BLaER1 treated with 17β-estradiol and CSF1 and Interleukin-3, amounts not matched to agents 10 nM and 100 nM (cell line): ENCODE measurements at regions not wholly inside any gene's neighbourhood (a gene's known extent, or its start where the extent isn't known, plus 50 kb on each side); places are given as distances from the start of the nearest gene placed in this dataset.
"Not testable (repeated sequence)": the region's sequence is repeated elsewhere in the genome, so short reads cannot be mapped to it uniquely, and the experiment has no call there.

Source experiments
- H3K27ac ChIP-seq, 11 experiments: shearing (Covaris generic); formaldehyde crosslinking; 2 replicates each; pipeline ENCODE4 v1.8.1; 2022
- H3K27me3 ChIP-seq, 11 experiments: shearing (Covaris generic); formaldehyde crosslinking; 2 replicates each; pipeline ENCODE4 v1.8.1; 2022
- H3K36me3 ChIP-seq, 11 experiments: shearing (Covaris generic); formaldehyde crosslinking; 2 replicates each; pipeline ENCODE4 v1.8.1; 2022
- H3K4me1 ChIP-seq, 10 experiments: shearing (Covaris generic); formaldehyde crosslinking; 2 replicates each; pipeline ENCODE4 v1.8.1; 2022
- H3K4me2 ChIP-seq, 11 experiments: shearing (Covaris generic); formaldehyde crosslinking; 2 replicates each; pipeline ENCODE4 v1.8.1; 2022
- H3K4me3 ChIP-seq, 10 experiments: shearing (Covaris generic); formaldehyde crosslinking; 2 replicates each; pipeline ENCODE4 v1.8.1; 2022
- H3K9ac ChIP-seq, 11 experiments: shearing (Covaris generic); formaldehyde crosslinking; 2 replicates each; pipeline ENCODE4 v1.8.1; 2022
- H3K9me3 ChIP-seq, 11 experiments: shearing (Covaris generic); formaldehyde crosslinking; replicated peaks in 1 of 11; 2 replicates each; pipeline ENCODE4 v1.8.1; 2022
- H4K20me1 ChIP-seq, 11 experiments: shearing (Covaris generic); formaldehyde crosslinking; 2 replicates each; pipeline ENCODE4 v1.8.1; 2022
- Cebpa-rat ChIP-seq, 11 experiments: shearing (Covaris generic); IDR thresholded peaks; 2 replicates each; pipeline ENCODE4 v1.8.1; 2022

- Histone ChIP-seq H3K4me3 (no peak overlapping the region), H4K20me1 (no peaks in the 10 kb centered on the region), H3K27me3 (no peaks in the 10 kb centered on the region), H3K4me1 (peaks cover 15 to 35% (median 20%) of the 10 kb centered on the region in 10 experiments), H3K9me3 (peaks cover 30 to 58% (median 38%) of the 10 kb centered on the region in 11 experiments), H3K4me2 (no peak overlapping the region), H3K36me3 (peaks cover 0 to 16% (median 0%) of the 10 kb centered on the region in 11 experiments; a peak in 3 of 22 replicates), H3K27ac (0 out of 22 replicates have a peak overlapping the region, but pooled peaks of 1 of the 11 experiments have one; percentile 18), H3K9ac (no peak overlapping the region)
- TF ChIP-seq Cebpa-rat (IDR thresholded peaks at IDR 0.05) = no peak
Measured at GRCh38 chr4:4948370-4948769, 70.9 kb downstream of the CYTL1 start.

DNA sequence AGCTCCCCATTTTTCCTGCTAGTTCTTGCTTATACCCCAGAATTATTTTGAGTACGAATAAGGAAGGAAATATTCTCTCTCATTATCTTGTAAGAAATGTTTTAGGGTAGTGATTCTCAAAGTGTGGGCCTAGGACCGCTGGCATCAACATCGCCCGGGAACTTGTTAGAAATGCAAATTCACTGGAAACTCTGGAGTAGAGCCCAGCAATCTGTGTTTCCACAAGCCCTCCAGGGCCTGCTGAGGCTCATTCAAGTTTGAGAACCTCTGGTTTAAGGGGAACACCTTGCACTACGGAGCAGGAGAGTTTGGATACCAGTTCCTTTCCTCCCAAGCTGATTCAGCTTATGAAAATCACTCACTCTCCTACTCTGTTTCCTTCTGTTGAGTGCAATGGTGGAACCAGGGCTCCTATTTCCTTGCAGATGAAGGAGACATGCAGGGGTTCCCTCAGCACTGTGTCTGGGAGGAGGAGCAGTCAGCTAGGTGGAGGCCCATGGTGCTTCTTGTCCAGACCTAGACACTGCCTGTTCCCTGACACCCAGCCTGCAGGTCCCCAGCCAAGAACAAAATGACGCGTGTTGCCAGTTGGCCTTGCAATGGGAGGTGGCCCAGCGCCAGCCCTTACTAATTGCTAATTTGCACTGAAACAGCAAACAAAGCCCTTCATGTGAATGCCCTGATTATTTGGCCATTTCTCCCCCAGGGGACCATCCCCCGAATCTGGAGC, 68.5 kb downstream of the CYTL1 start:
- Histone ChIP-seq H3K9me3 (peaks cover 27 to 52% (median 34%) of the 10 kb centered on the region in 11 experiments), H3K4me3 (no peak overlapping the region), H3K9ac (no peak overlapping the region), H4K20me1 (no peaks in the 10 kb centered on the region), H3K27me3 (no peaks in the 10 kb centered on the region), H3K36me3 (peaks cover 0 to 7% (median 0%) of the 10 kb centered on the region in 11 experiments; a peak in 2 of 22 replicates), H3K4me1 (peaks cover 0 to 13% (median under 1%) of the 10 kb centered on the region in 10 experiments; a peak in 6 of 20 replicates), H3K4me2 (no peak overlapping the region), H3K27ac (peak overlapping the region in 1 of 11 experiments; percentile 13; a peak in 1 of 22 replicates)
- TF ChIP-seq Cebpa-rat (IDR thresholded peaks at IDR 0.05) = no peak

DNA sequence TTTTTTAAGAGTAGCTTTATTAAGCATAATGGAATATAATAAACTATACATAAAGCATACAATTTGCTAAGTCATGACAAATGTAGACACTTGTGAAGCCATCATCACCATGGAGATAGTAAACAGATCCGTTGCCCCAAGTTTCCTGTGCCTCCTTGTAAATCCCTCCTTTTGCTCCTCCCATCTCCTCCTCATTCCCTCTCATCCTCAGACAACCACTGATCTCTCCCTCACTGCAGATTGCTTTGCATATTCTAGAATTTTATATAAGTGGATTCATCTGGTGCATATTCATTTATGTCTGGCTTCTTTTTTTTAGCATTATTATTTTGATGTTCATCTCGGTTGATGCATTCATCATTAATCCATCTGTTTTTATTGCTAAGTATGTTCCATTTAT, 67.0 kb downstream of the CYTL1 start:
- H3K9ac ChIP-seq = no peak overlapping the region
- no peak overlapping the region for H3K4me2 ChIP-seq
- H3K27ac ChIP-seq = no peak overlapping the region
- peaks cover 14 to 37% (median 19%) of the 10 kb centered on the region in 11 experiments; a peak in 20 of 22 replicates for H3K9me3 ChIP-seq
- no peaks in the 10 kb centered on the region for H4K20me1 ChIP-seq
- no peak overlapping the region for H3K4me3 ChIP-seq
- no peaks in the 10 kb centered on the region for H3K36me3 ChIP-seq
- peaks cover 0 to 9% (median 0%) of the 10 kb centered on the region in 10 experiments; a peak in 2 of 20 replicates for H3K4me1 ChIP-seq
- TF ChIP-seq Cebpa-rat (IDR thresholded peaks at IDR 0.05) = no peak
- no peaks in the 10 kb centered on the region for H3K27me3 ChIP-seq

- not testable (repeated sequence) for H3K4me3 ChIP-seq, H3K27ac ChIP-seq, H3K4me1 ChIP-seq, H3K36me3 ChIP-seq, H4K20me1 ChIP-seq, H3K4me2 ChIP-seq, H3K27me3 ChIP-seq, H3K9ac ChIP-seq
- H3K9me3 ChIP-seq = peaks cover 48 to 53% (median 52%) of the 10 kb centered on the region in 11 experiments
Measured at GRCh38 chr4:4959344-4960074, 59.7 kb downstream of the CYTL1 start.

DNA sequence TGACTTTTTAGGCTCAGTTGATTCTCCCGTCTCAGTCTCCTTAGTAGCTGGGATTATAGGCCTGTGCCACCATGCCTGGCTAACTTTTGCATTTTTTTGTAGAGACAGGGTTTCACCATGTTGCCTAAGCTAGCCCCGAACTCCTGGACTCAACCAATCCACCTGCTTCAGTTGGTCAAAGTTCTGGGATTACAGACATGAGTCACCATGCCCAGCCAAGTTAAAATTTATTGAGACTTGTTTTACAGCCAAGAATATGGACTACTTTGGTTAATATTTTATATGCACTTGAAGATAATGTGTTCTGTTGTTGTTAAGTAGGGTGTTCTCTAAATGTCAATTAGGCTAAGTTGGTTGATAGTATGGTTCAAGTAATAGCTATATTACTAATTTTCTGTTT, 58.7 kb downstream of the CYTL1 start:
- Histone ChIP-seq H3K4me1 (no peaks in the 10 kb centered on the region), H3K9ac (no peak overlapping the region), H3K27me3 (no peaks in the 10 kb centered on the region), H3K36me3 (peaks cover 0 to 4% (median 0%) of the 10 kb centered on the region in 11 experiments; a peak in 2 of 22 replicates), H3K27ac (no peak overlapping the region), H3K4me3 (no peak overlapping the region), H4K20me1 (no peaks in the 10 kb centered on the region), H3K9me3 (peaks cover 57 to 64% (median 63%) of the 10 kb centered on the region in 11 experiments), H3K4me2 (no peak overlapping the region)
- TF ChIP-seq Cebpa-rat (IDR thresholded peaks at IDR 0.05) = no peak

DNA sequence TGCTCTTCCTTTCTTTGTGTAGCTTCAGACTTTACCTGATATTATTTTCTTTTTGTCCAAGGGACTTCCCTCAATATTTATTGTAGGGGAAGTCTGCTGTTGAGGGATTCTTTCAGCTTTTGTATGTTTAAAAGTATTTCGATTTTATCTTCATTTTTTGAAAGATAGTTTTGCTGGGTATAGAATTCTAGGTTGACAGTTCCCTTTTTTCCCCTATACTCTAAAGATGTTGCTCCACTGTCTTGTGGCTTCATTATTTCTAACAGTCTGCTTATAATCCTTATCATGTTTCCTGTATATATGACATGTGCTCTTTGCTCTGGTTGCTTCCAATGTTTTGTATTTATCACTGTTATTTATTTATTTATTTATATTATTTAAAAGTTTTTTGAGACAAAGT, 57.3 kb downstream of the CYTL1 start:
- peaks cover 0 to 4% (median 0%) of the 10 kb centered on the region in 11 experiments; a peak in 2 of 22 replicates for H3K36me3 ChIP-seq
- H3K9ac ChIP-seq = no peak overlapping the region
- no peak overlapping the region for H3K27ac ChIP-seq
- no peaks in the 10 kb centered on the region for H3K27me3 ChIP-seq
- TF ChIP-seq Cebpa-rat (IDR thresholded peaks at IDR 0.05) = no peak
- H3K4me3 ChIP-seq = no peak overlapping the region
- no peaks in the 10 kb centered on the region for H4K20me1 ChIP-seq
- H3K9me3 ChIP-seq = peaks cover 61 to 73% (median 70%) of the 10 kb centered on the region in 11 experiments
- no peaks in the 10 kb centered on the region for H3K4me1 ChIP-seq
- no peak overlapping the region for H3K4me2 ChIP-seq

DNA sequence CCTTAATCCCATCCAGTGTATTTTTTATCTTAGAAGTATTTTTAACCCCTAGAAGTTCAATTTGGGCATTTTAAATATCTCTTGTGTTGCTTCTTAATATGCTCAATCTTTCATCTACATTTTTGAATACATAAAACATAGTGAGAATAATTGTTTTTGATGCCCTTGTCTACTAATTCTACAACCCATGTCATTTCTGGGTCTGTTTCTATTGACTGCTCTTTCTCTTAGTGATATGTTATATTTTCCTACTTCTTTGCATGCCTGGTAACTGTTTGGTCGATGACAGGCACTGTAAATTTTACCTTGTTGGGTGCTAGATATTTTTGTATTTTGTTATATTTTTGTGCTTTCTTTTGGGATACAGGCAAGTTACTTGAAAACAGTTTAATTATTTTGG, 56.3 kb downstream of the CYTL1 start:
- no peak overlapping the region for H3K9ac ChIP-seq
- H3K4me2 ChIP-seq = no peak overlapping the region
- H3K4me1 ChIP-seq = no peaks in the 10 kb centered on the region
- peaks cover 61 to 81% (median 71%) of the 10 kb centered on the region in 11 experiments for H3K9me3 ChIP-seq
- no peaks in the 10 kb centered on the region for H4K20me1 ChIP-seq
- no peak overlapping the region for H3K27ac ChIP-seq
- no peak for TF ChIP-seq Cebpa-rat (IDR thresholded peaks at IDR 0.05)
- peaks cover 0 to 4% (median 0%) of the 10 kb centered on the region in 11 experiments; a peak in 2 of 22 replicates for H3K36me3 ChIP-seq
- no peaks in the 10 kb centered on the region for H3K27me3 ChIP-seq
- no peak overlapping the region for H3K4me3 ChIP-seq
